A673 (cell line): ENCODE measurements at regions not wholly inside any gene's neighbourhood (a gene's known extent, or its start where the extent isn't known, plus 50 kb on each side); places are given as distances from the start of the nearest gene placed in this dataset.

Source experiments
- BruUV-seq: library from RNA; stranded (reverse); fragments of 400-500 nt; replicated peaks from 2 replicates; lab custom pipeline; 2021; lab: Mats Ljungman, UMichigan
- CTCF ChIA-PET: fragments of 300-600 bp; sonication (Branson Sonifier 250); formaldehyde crosslinking; loops from one replicate; lab custom pipeline; 2022; ENCODE audit warnings: antibody characterized with exemption; lab: Charles Lee
- POLR2A ChIA-PET: fragments of 300-600 bp; sonication (Branson Sonifier 250); formaldehyde crosslinking; loops from one replicate; lab custom pipeline; 2022; ENCODE audit warnings: antibody characterized with exemption; ENCODE audit not compliant: low non-redundant PET; lab: Charles Lee
- DNase-seq: peaks from one replicate; pipeline ENCODE4 v3.0.0-alpha.2; 2015; ENCODE audit warnings: low spot score
- H3K27ac ChIP-seq: fragments of 200-600 bp; sonication (generic); 2 replicates; pipeline ENCODE4 v1.5.1; 2016; ENCODE audit warnings: mixed run types, low read depth, mild to moderate bottlenecking, mixed read lengths, antibody characterized with exemption, low read length; ENCODE audit not compliant: poor library complexity, severe bottlenecking
- H3K27me3 ChIP-seq: fragments of 200-600 bp; sonication (generic); replicated peaks from 2 replicates; pipeline ENCODE4 v1.6.1; 2017; ENCODE audit warnings: mixed run types, low read depth, mild to moderate bottlenecking, mixed read lengths, antibody characterized with exemption, low read length; ENCODE audit not compliant: insufficient read depth, poor library complexity
- H3K36me3 ChIP-seq: fragments of 200-600 bp; sonication (generic); 2 replicates; pipeline ENCODE4 v1.6.1; 2016; ENCODE audit warnings: mixed run types, mild to moderate bottlenecking, mixed read lengths, antibody characterized with exemption, low read length; ENCODE audit not compliant: insufficient read depth, poor library complexity, severe bottlenecking
- H3K4me1 ChIP-seq: fragments of 200-600 bp; sonication (generic); 2 replicates; pipeline ENCODE4 v1.6.1; 2017; ENCODE audit warnings: mixed run types, mild to moderate bottlenecking, mixed read lengths, antibody characterized with exemption, low read length; ENCODE audit not compliant: insufficient read depth, poor library complexity, severe bottlenecking
- H3K4me3 ChIP-seq: fragments of 200-600 bp; sonication (generic); 2 replicates; pipeline ENCODE4 v1.5.1; 2016; ENCODE audit warnings: low read depth, mixed run types, mild to moderate bottlenecking, mixed read lengths, low read length; ENCODE audit not compliant: poor library complexity, severe bottlenecking
- H3K9me3 ChIP-seq: fragments of 200-600 bp; sonication (generic); 2 replicates; pipeline ENCODE4 v1.6.1; 2016; ENCODE audit warnings: mixed run types, low read depth, mild to moderate bottlenecking, mixed read lengths, antibody characterized with exemption, low read length; ENCODE audit not compliant: poor library complexity, severe bottlenecking
- EZH2 ChIP-seq: fragments of 200-600 bp; sonication (generic); IDR thresholded peaks from 2 replicates; pipeline ENCODE4 v1.6.1; 2017; ENCODE audit warnings: borderline replicate concordance, low read depth, mild to moderate bottlenecking, mixed read lengths, antibody characterized with exemption, low read length; ENCODE audit not compliant: poor library complexity, severe bottlenecking
- intact Hi-C: fragments of 100-400 bp; cut with micrococcal nuclease; formaldehyde crosslinking; loops from one replicate; pipeline ENCODE4 v1.10.0; 2022; ENCODE audit not compliant: unreplicated experiment
- TF ChIP-seq, protein P1 (sequence below): fragments of 300-800, 200-600 bp; sonication (generic); conservative IDR thresholded peaks from 2 replicates; pipeline ENCODE4 v1.5.1; 2017; ENCODE audit warnings: low read depth, mild to moderate bottlenecking, antibody characterized with exemption, low read length, moderate library complexity, mixed read lengths

- ChIA-PET POLR2A (no interaction called here), CTCF (no interaction called here)
- no peak overlapping the region for H3K4me3 ChIP-seq
- no peak for DNase-seq
- no peaks in the 10 kb centered on the region for H3K9me3 ChIP-seq
- H3K27ac ChIP-seq = no peak overlapping the region
- intact Hi-C loops = no loop called here
- H3K27me3 ChIP-seq = peaks cover 41% of the 10 kb centered on the region
- H3K4me1 ChIP-seq = no peaks in the 10 kb centered on the region
- TF ChIP-seq, protein P1, sequence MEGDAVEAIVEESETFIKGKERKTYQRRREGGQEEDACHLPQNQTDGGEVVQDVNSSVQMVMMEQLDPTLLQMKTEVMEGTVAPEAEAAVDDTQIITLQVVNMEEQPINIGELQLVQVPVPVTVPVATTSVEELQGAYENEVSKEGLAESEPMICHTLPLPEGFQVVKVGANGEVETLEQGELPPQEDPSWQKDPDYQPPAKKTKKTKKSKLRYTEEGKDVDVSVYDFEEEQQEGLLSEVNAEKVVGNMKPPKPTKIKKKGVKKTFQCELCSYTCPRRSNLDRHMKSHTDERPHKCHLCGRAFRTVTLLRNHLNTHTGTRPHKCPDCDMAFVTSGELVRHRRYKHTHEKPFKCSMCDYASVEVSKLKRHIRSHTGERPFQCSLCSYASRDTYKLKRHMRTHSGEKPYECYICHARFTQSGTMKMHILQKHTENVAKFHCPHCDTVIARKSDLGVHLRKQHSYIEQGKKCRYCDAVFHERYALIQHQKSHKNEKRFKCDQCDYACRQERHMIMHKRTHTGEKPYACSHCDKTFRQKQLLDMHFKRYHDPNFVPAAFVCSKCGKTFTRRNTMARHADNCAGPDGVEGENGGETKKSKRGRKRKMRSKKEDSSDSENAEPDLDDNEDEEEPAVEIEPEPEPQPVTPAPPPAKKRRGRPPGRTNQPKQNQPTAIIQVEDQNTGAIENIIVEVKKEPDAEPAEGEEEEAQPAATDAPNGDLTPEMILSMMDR = no peak
- TF ChIP-seq EZH2 = no peak
- no TSS peak for BruUV-seq
- H3K36me3 ChIP-seq = no peaks in the 10 kb centered on the region
These were observed 350.9 kb downstream of the MYCN start for GRCh38 chr2:16291226-16291625.

DNA sequence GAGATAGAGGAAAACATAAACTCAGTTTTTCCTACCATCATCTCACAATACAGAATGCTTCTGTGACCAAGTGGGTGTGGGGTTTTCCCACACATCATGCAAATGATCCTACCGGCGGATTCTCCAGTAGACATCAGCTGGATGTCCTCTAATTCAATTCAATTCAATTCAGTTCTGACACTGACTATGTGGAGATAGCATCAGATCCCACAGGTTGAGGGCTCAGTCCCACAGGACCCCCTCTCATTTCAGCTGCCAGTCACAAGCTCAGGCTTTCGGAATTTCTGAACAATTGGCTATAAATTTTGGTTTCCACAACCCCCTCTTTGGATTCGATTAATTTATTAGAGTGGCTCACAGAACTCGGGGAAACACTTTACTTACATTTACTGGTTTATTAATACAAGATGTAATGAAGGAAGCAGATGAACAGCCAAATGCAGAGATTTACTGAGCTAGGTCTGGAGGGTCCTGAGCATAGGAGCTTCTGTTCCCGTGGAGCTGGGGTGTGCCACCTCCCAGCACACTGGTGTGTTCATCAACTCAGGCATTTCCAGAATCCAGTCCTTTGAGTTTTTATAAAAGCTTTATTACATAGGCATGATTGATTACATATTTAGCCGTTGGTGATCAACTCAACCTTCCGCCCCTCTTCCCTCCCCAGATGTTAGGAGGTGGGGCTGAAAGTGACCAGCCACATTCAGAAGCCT, 350.1 kb downstream of the MYCN start:
- Histone ChIP-seq H3K4me3 (no peak overlapping the region), H3K27me3 (peaks cover 38% of the 10 kb centered on the region), H3K27ac (no peak overlapping the region), H3K4me1 (no peaks in the 10 kb centered on the region), H3K9me3 (no peaks in the 10 kb centered on the region), H3K36me3 (no peaks in the 10 kb centered on the region)
- DNase-seq = no peak
- ChIA-PET CTCF (no interaction called here), POLR2A (no interaction called here)
- no peak for TF ChIP-seq EZH2
- TF ChIP-seq, protein P1 = no peak
- intact Hi-C loops = no loop called here
- BruUV-seq = no TSS peak

GRCh38 chr2:16288371-16289112, 348.2 kb downstream of the MYCN start:
- intact Hi-C loops = no loop called here
- Histone ChIP-seq H3K4me3 (no peak overlapping the region), H3K27ac (no peak overlapping the region), H3K36me3 (no peaks in the 10 kb centered on the region), H3K4me1 (no peaks in the 10 kb centered on the region), H3K9me3 (no peaks in the 10 kb centered on the region), H3K27me3 (peaks cover 38% of the 10 kb centered on the region)
- ChIA-PET CTCF (no interaction called here), POLR2A (no interaction called here)
- no peak for DNase-seq
- TF ChIP-seq, protein P1 = no peak
- TF ChIP-seq EZH2 = no peak
- BruUV-seq = no TSS peak
